Aorta (tissue), 5 donors: ENCODE measurements at regions not wholly inside any gene's neighbourhood (a gene's known extent, or its start where the extent isn't known, plus 50 kb on each side); places are given as distances from the start of the nearest gene placed in this dataset.

ENCODE experiments used
- ATAC-seq: fragments of 200-7000 bp; cut with Tn5 transposase; one replicate; pipeline ENCODE4 v1.9.1; 2022; ENCODE audit warnings: moderate library complexity; ENCODE audit not compliant: low FRiP score
- DNase-seq, 2 donors: peaks; one replicate each; pipeline ENCODE4 v3.0.0-alpha.2; 2020
- H3K27ac ChIP-seq, 2 donors: one replicate each; pipeline ENCODE4 v1.5.1; 2013; ENCODE audit warnings: low read length in 2 of 2, mild to moderate bottlenecking in 2 of 2, moderate library complexity in 2 of 2, control low read depth in 1 of 2, inconsistent platforms in 1 of 2, low read depth in 1 of 2
- H3K27me3 ChIP-seq, 2 donors: one replicate each; pipeline ENCODE4 v1.6.1; 2013; ENCODE audit warnings: control low read depth in 1 of 2, low read length in 1 of 2, mild to moderate bottlenecking in 1 of 2, moderate library complexity in 1 of 2; ENCODE audit not compliant: insufficient read depth in 2 of 2, control insufficient read depth in 1 of 2
- H3K36me3 ChIP-seq, 2 donors: one replicate each; pipeline ENCODE4 v1.6.1; 2013; ENCODE audit warnings: control low read depth in 1 of 2, low read length in 1 of 2, mild to moderate bottlenecking in 1 of 2; ENCODE audit not compliant: insufficient read depth in 2 of 2, control insufficient read depth in 1 of 2
- H3K4me1 ChIP-seq, 2 donors: one replicate each; pipeline ENCODE4 v1.6.1; 2013; ENCODE audit warnings: low read length in 2 of 2, control low read depth in 1 of 2, mild to moderate bottlenecking in 1 of 2, moderate library complexity in 1 of 2; ENCODE audit not compliant: insufficient read depth in 2 of 2, control insufficient read depth in 1 of 2
- H3K4me3 ChIP-seq, 2 donors: one replicate each; pipeline ENCODE4 v1.5.1; 2013; ENCODE audit warnings: low read length in 2 of 2, control low read depth in 1 of 2, mild to moderate bottlenecking in 1 of 2
- H3K9me3 ChIP-seq: one replicate; pipeline ENCODE4 v1.6.1; 2013; ENCODE audit warnings: mild to moderate bottlenecking, low read length; ENCODE audit not compliant: control insufficient read depth
- WGBS, 2 donors: extraction: QIAGEN DNeasy Blood & Tissue Kit; methylation state at CpG; one replicate each; pipeline ENCODE4 v1.1.7; 2013; 5-methylcytosine and 5-hydroxymethylcytosine counted together
- intact Hi-C, 2 donors: fragments of 100-400 bp; cut with DNase I; formaldehyde crosslinking; loops; one replicate each; pipeline versions ENCODE4 v1.14.2 to v1.15.0; 2022
- donor health status: healthy with polysubstance abuse.
- donor health status: Bipolar disorder and iron deficiency.
- donor health status: DM: no; HTN: no; CAD: no.
- donor health status: DM: no; HTN: no; CAD: no.
- donor health status: DM: yes; HTN: yes; CAD: no.

DNA sequence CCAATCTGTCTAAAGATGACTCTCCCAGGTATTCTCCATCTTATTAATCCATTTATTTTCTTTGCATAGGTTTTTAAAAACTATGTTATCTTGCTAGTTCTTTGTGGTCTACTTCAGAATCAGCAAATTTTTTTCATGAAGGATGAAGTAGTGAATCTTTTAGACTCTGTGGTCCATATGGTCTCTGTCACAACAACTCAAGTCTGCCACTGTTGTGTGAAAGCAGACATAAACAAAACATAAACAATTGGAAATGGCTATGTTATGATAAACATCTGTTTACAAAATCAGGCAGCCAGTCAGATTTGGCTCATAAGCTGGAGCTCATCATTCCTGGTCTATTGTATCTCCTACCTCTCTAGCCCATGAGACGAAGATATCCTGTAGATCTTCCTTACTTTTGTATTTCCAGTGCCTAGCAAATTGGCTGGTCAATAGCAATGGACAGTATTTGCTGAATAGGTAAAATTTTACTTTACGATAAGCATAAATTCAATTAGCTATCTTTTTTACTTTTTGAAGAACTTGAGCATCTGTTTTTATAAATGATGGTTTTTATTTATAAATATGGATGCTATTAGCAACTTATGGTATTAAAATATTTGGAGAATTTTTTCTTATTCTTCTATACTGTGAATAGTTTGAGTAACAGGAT is 104.6 kb upstream of the SGCE start:
- H3K27me3 ChIP-seq: no peaks in the 10 kb centered on the region
- 94 to 99% methylated on average over 2 of the region's 2 CpGs for WGBS, 2 donors

DNA sequence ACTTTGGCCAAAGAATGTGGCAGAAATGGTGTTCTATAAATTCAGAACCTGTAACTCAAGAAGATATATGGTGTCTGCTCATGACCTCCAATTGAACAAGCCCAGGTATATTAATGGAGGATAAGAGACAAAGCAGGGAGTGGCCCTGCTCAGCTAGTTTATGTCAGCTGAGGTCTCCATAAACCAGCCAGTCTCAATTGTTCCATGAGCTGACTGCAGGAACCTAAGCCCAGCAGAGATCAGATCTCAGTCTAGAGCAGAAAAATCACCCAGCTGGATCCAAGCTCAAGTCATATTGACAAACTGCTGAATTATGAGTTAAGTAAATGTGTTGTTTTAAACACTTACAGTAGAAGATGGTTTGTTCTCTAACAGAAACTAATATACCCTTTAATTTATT is 105.5 kb upstream of the SGCE start:
- Histone ChIP-seq H3K27me3 (no peaks in the 10 kb centered on the region), H3K4me3 (no peak overlapping the region), H3K27ac (no peak overlapping the region), H3K9me3 (peaks cover 2% of the 10 kb centered on the region), H3K4me1 (no peaks in the 10 kb centered on the region), H3K36me3 (no peaks in the 10 kb centered on the region)
- DNase-seq (no peak), ATAC-seq (no peak)
- intact Hi-C loops: no loop called here

More for the DNA sequence above, 104.6 kb upstream of the SGCE start:
- no peak overlapping the region for H3K4me3 ChIP-seq
- no peak overlapping the region for H3K27ac ChIP-seq
- peaks cover 2% of the 10 kb centered on the region for H3K9me3 ChIP-seq
- H3K4me1 ChIP-seq: no peaks in the 10 kb centered on the region
- DNase-seq: no peak
- H3K36me3 ChIP-seq: no peaks in the 10 kb centered on the region
- intact Hi-C loops: no loop called here
- ATAC-seq: no peak

- Histone ChIP-seq H3K9me3 (no peaks in the 10 kb centered on the region), H3K27me3 (no peaks in the 10 kb centered on the region), H3K36me3 (no peaks in the 10 kb centered on the region), H3K27ac (no peak overlapping the region), H3K4me1 (no peaks in the 10 kb centered on the region), H3K4me3 (no peak overlapping the region)
- ATAC-seq: no peak
- intact Hi-C loops: no loop called here
- 30 to 32% methylated on average over 3 of the region's 3 CpGs for WGBS, 2 donors
- no peak for DNase-seq
Measured at GRCh38 chr7:94763268-94763667, 107.3 kb upstream of the SGCE start.

DNA sequence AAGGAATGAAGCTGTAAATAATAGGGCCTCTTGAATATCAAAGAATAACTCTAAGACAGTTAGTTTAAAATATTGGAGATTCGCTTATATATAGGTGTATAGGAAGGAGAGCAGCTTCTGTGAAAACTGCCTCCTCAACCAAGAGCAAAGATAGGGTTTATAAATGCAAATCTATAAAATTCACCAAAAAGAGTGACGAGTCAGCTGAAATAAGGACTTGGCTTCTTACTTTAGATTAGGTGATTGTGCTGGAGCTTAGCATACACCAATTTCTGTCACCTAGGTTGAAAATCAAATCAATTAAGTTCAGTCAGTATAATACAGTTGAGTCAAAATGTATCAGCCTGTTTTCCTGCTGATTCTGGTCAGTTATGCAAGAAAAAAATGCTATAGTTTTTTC is 113.8 kb upstream of the SGCE start:
- no peaks in the 10 kb centered on the region for H3K27me3 ChIP-seq
- H3K27ac ChIP-seq: no peak overlapping the region
- no peaks in the 10 kb centered on the region for H3K36me3 ChIP-seq
- WGBS, 2 donors: 87 to 88% methylated on average over 2 of the region's 2 CpGs
- H3K4me3 ChIP-seq: no peak overlapping the region
- intact Hi-C loops: no loop called here
- DNase-seq: no peak
- no peak for ATAC-seq
- H3K9me3 ChIP-seq: no peaks in the 10 kb centered on the region
- H3K4me1 ChIP-seq: no peaks in the 10 kb centered on the region

- Histone ChIP-seq H3K27ac (no peak overlapping the region), H3K4me1 (no peaks in the 10 kb centered on the region), H3K27me3 (no peaks in the 10 kb centered on the region), H3K4me3 (no peak overlapping the region), H3K36me3 (no peaks in the 10 kb centered on the region), H3K9me3 (no peaks in the 10 kb centered on the region)
- intact Hi-C loops: no loop called here
- 16 to 21% methylated on average over 3 of the region's 3 CpGs for WGBS, 2 donors
- DNase-seq: no peak
- ATAC-seq: no peak
Measured at GRCh38 chr7:94778711-94779459, 123.0 kb upstream of the SGCE start.

- WGBS, 2 donors: 70 to 76% methylated on average over 1 of the region's 1 CpG
- no peak overlapping the region for H3K4me3 ChIP-seq
- H3K4me1 ChIP-seq: no peaks in the 10 kb centered on the region
- no peaks in the 10 kb centered on the region for H3K9me3 ChIP-seq
- H3K27ac ChIP-seq: no peak overlapping the region
- H3K27me3 ChIP-seq: no peaks in the 10 kb centered on the region
- intact Hi-C loops: no loop called here
- DNase-seq (no peak), ATAC-seq (no peak)
- H3K36me3 ChIP-seq: no peaks in the 10 kb centered on the region
Measured at GRCh38 chr7:94779861-94780260, 123.9 kb upstream of the SGCE start.

GRCh38 chr7:94781236-94781635 is 125.3 kb upstream of the SGCE start:
- H3K4me1 ChIP-seq: no peaks in the 10 kb centered on the region
- H3K4me3 ChIP-seq: no peak overlapping the region
- no peaks in the 10 kb centered on the region for H3K9me3 ChIP-seq
- WGBS, 2 donors: 65 to 76% methylated on average over 2 of the region's 2 CpGs
- no peaks in the 10 kb centered on the region for H3K36me3 ChIP-seq
- intact Hi-C loops: no loop called here
- no peak overlapping the region for H3K27ac ChIP-seq
- no peaks in the 10 kb centered on the region for H3K27me3 ChIP-seq
- ATAC-seq (no peak), DNase-seq (no peak)

DNA sequence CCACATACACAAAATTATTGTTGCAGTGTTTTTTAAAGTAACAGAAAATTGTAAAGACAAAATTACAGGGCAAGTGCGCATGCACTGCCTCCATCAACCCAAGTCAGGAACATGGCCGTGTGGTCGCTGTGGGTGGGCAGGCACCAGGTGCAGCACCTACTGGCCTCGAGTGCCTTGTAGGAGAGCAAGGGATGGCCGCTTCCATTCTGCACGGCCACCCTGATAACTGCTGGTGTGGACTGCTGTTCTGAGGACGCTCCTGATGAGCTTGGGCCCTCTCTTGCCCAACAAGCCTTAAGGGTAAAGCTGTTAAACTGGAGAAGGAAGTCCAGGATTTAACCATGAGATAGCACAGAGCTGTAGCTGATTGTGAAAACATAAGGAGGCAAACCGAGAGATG is 124.6 kb upstream of the PPP1R9A start:
- Histone ChIP-seq H3K36me3 (no peaks in the 10 kb centered on the region), H3K27me3 (no peaks in the 10 kb centered on the region), H3K9me3 (no peaks in the 10 kb centered on the region), H3K4me1 (no peaks in the 10 kb centered on the region), H3K27ac (no peak overlapping the region), H3K4me3 (no peak overlapping the region)
- no peak for DNase-seq
- WGBS, 2 donors: 89 to 91% methylated on average over 8 of the region's 8 CpGs
- no peak for ATAC-seq
- intact Hi-C loops: no loop called here

- WGBS, 2 donors: 3 to 9% methylated on average over 1 of the region's 1 CpG
- no peak overlapping the region for H3K4me3 ChIP-seq
- no peaks in the 10 kb centered on the region for H3K4me1 ChIP-seq
- H3K36me3 ChIP-seq: no peaks in the 10 kb centered on the region
- H3K9me3 ChIP-seq: no peaks in the 10 kb centered on the region
- ATAC-seq (no peak), DNase-seq (no peak)
- no peak overlapping the region for H3K27ac ChIP-seq
- intact Hi-C loops: no loop called here
- no peaks in the 10 kb centered on the region for H3K27me3 ChIP-seq
Measured at GRCh38 chr7:94787285-94787684, 120.1 kb upstream of the PPP1R9A start.
